GM19455 (cell line): ENCODE measurements at regions not wholly inside any gene's neighbourhood (a gene's known extent, or its start where the extent isn't known, plus 50 kb on each side); places are given as distances from the start of the nearest gene placed in this dataset.

Experiments used
- ATAC-seq: cut with Tn5 transposase; IDR thresholded peaks from one replicate; pipeline ENCODE4 v1.9.1; 2021; ENCODE audit not compliant: unreplicated experiment

DNA sequence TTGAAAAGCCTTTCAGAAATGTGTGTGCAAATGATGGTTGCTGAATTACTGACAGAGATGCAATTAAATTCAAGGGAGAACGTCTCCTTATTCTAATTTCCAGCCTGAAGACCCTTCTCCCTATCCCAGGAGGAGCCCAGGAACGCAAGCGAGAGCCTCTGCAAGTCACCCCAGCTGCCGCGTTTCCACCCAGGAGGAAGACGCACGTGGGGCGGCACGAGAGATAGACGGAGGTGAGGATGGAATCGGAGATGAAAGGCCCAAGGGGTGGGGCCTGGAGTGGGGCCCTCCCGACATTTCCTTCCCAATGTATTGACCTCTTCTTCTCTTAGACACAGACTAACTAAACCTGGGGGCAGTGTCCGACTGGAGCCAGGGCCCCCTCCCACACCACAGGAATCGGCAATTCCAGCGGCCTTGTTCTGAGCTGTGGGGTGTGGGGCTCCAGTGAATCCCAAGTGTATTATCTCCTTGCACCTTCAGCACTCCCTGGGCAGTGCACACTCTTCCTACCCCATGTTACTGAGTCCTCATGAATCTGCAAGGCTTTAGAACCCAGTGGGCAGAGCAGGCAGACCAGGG is 322.5 kb downstream of the AJAP1 start:
- no peak for ATAC-seq

DNA sequence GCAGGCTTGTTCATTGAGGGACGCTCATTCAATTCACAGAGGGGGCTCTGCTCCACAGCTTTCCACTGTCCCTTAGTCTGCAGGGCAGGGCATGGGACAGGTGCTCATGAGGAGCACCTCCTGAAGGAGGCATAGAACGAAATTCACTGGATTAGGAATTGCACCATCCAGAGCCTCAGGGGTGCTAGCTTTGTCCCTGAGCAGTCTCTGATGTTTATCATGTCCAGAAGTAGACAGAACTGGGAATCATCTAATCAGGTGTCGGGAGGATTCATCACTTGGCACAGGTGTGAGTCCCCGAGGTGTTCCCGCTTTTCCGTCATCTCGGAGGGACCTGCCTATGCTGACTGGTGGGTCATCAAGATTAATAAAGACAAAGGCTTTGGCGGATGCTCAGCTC is 321.4 kb downstream of the AJAP1 start:
- ATAC-seq: no peak

GRCh38 chr1:4974981-4975685 is 320.7 kb downstream of the AJAP1 start:
- no peak for ATAC-seq

DNA sequence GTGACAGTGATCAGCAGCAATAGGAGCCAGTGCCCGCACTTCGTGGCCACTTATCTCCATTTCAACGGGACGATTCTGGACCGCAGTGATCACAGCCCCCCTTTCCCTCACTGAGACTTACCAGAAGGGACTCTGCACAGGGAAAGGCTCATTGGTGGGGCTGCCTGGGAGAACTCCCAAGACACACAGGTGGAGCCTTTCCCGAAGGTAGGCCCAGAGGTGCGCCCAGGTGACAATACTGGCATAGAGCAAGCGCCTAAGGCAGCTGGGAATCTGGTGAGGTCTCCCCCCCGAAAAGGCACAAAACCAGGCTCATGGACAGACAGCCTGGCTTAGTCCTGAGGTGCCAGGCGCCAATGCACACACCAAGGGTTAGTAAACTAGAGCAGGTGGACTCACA is 318.9 kb downstream of the AJAP1 start:
- ATAC-seq: no peak

GRCh38 chr1:4972761-4973320 is 318.4 kb downstream of the AJAP1 start:
- ATAC-seq: no peak

GRCh38 chr1:4971666-4972065 is 317.3 kb downstream of the AJAP1 start:
- ATAC-seq: no peak

DNA sequence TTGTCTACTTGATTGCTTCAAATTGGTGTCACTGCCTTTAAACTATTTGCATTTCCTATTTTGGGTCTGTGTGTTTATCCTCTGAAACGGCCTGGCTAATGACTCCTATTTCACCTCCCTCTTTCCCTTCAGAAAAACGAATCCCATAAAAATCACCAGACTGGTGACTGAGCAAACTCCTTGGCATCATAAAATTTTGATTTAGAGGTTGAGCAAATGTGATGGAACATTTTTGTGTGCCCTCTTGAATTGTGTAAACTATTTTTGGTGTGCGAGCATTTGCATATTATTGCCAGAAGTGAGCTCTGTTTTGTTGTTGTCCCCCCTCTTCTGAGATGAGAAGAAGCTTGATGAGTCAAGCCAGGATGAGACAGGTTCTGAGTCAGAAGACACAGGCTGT is 316.1 kb downstream of the AJAP1 start:
- ATAC-seq: no peak

DNA sequence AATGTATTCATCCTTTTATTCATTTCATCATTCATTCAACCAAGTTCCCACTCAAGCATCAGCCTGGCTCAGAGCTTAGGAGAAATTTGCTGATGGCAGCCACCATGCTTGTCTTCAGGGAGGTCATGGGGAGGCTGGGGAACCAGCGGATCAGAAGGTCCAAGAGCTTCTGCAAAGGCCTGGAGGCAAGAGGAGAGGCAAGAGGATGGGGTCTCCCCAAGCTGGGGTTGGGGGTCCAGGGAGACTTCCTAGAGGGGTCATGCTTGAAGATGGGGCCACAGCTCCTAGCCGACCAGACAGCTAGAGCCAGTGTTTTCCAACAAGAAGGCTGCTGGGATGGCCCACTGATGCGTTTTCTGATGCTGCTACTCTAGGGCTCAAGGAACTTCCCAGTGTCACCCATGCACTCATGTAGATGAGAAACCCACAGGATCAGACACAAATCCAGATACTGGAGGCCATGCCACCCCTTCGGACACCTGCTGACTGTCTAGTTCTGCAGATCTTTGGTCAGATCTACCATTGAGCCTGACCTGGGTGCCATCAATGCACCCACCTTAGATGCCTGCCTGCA is 315.2 kb downstream of the AJAP1 start:
- ATAC-seq: no peak

DNA sequence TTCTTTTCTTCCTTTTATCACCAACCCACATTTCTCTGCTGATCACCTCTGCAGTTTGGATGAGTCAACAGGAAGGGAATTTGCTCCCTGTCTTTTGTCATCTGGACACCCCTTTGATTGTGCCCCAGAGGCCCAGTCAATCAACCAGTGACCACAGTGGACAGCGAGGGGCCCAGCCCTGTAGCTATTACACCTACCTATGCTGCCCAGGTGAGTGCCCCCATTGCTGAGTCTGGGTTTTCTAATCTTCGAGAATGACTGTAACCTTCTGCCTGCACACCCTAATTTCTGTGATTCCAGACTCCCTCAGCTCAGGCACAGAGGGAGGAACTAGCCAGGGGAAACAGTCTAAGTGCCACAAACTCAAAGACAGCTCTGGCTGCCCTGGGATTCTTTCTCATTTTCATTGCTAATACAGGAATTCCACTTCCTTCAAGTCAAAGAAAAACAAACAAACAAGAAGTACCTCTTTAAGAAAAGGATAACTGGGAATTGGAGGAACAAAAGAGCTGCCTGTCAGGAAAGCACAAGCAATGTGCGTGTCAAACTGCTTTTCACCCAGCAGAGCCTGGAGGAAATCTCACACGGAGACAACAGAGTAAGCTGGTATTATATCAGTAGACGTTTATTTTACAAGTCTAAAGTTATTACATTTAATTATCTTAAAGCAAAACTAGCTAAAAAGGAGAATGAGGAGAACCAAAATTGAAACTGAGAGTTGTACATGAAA is 311.1 kb downstream of the AJAP1 start:
- no peak for ATAC-seq

DNA sequence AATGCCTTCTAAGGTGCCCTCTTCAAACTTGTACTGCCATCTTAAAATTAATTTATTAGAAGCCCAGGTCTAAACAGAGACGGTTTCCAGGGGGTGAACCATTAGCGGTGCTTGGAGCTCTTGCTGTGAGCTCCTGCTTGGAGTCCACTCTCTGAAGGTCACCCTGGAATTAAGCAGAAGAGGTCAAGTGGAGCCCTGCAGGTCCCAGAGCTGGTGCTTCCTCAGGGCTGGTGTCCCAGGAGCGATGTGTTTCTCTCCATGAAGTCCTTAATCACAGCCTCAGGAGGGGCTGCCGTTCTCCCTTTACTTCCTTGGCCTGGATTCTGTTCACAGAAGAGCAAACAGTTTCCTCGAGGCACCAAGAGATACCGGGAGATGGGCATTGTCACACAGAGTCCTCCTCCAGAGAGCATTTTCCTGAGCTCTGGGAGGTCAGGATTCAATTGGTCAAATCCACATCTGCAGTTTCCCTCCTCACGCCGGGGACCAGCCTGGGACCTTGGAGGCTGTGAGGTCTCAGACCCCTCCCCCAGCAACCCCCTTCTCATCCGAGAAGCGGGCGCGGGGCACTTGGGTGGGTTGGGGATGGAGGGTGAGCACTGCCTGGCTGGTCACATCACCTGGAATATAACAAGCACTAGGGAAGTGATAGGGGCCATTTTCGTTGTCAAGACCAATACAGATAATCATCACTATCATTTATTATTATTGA is 310.4 kb downstream of the AJAP1 start:
- ATAC-seq: no peak

- no peak for ATAC-seq
Observed at GRCh38 chr1:4963251-4963650, 308.8 kb downstream of the AJAP1 start.

- no peak for ATAC-seq
Observed at GRCh38 chr1:4962836-4963235, 308.4 kb downstream of the AJAP1 start.

GRCh38 chr1:4961935-4962645 is 307.7 kb downstream of the AJAP1 start:
- no peak for ATAC-seq

GRCh38 chr1:4960782-4961475 is 306.5 kb downstream of the AJAP1 start:
- no peak for ATAC-seq

DNA sequence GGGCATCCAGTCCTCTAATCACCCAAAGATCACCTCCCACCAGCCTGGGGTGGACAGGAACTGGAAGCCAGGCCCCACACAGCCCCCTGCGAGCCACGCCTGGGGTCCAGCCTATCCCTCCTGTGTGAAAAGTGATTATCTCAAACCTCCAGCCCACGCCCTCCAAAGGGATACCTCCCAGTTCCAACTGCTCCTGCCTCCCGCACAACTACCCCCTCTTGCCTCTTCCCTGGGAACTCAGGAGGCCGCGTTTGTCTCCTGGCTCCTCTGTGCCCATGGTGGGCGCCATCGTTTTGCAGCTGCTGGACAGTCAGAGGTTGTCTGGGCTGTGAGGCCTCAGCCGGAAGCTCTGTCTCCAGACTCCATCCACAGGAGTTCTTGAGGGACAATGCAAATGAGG is 305.9 kb downstream of the AJAP1 start:
- ATAC-seq: no peak

DNA sequence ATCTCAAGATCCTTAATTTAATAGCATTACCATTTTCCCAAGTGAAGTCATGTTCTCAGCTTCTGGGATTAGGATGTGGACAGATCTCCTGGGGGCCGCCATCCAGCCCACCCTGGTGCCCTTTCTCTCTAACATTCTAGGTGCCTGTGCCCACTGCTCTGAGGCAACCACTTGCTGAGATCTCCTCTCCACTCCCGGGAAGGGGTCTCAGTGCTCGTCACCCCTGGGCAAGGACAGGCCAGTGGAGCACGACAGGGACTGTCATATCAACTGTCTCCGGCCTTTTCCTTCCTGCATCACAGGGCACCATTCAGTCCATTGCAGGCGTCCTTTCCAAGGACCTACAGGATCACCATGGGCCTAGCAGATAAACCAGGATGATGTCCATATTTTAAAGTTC is 304.8 kb downstream of the AJAP1 start:
- no peak for ATAC-seq

GRCh38 chr1:4957027-4957426 is 302.6 kb downstream of the AJAP1 start:
- no peak for ATAC-seq

DNA sequence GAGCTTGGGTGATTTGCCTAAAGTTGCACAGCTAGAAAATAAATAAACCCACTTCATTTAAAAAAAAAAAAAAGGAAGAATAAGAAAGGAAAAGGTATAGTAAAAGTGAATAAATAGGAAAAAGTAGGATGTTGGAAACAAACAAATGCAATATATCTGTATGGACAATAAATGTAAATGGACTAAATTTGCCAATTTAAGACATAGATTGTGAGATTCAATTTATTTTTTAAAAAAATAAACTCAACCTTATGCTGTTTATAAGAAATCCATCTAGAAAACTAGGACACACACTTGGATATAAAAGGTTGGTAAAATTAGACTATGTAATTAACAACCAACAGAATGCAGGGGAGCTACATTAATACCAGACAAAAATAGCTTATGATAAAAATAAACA is 300.0 kb downstream of the AJAP1 start:
- ATAC-seq: no peak

DNA sequence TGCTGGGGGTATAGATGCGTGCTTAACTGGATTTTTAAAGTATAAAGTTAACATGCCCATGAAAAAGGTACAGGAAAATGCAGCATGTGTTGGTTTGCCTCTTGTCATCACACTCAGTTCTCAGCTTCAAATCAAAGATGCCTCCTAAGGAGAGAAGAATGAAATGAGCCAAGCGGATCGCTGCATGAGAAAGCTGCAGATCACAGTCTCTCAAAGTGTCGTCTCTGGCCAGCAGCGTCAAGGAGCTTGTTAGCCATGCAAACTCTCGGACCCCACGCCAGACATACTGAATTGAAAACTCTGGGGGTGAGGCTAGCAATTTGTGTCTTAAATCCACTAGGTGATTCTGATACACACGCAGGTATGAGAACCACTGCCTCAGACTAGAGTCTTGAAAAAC is 297.2 kb downstream of the AJAP1 start:
- no peak for ATAC-seq

- ATAC-seq: no peak
Observed at GRCh38 chr1:4946343-4946742, 291.9 kb downstream of the AJAP1 start.
